ENCODE measurements at regions not wholly inside any gene's neighbourhood (a gene's known extent, or its start where the extent isn't known, plus 50 kb on each side); places are given as distances from the start of the nearest gene placed in this dataset.

DNA sequence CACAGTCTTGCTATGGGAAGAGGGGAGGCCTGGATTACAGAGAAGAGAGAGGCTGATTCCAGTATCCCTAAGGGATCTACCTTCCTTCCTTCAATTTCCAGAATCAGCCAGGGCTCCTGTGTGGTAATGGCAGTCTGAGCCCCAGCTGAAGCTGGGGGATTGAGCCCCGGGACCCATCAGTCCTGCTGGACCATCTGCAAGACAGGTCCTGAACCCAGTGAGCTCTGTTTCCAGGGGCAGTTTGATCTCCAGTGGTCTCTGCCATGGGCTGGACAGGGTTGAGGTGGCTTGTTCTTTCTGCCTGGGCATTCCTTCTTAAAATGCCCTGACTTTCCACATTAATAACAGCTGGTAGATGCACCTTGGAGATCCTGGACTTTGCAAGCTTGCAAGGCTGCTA lies 685.2 kb downstream of the TBL1XR1 start:
- H3K9ac ChIP-seq (ENCODE audit: insufficient read depth in 1 of 2, low read depth in 2 of 2, low read length in 2 of 2) = no peak overlapping the region
- no peaks in the 10 kb centered on the region for H3K9me1 ChIP-seq (ENCODE audit: control insufficient read depth, insufficient read depth, low read length)
- H3K4me3 ChIP-seq = no peak overlapping the region
- ATAC-seq = no peak
- H3K27ac ChIP-seq (ENCODE audit: extremely low read depth, low read depth, low read length) = no peak overlapping the region
- FAIRE-seq = no peak
- no peaks in the 10 kb centered on the region for H3K36me3 ChIP-seq (ENCODE audit: control insufficient read depth, insufficient read depth, low read length)
- H3K79me2 ChIP-seq (ENCODE audit: control insufficient read depth, insufficient read depth, low read length) = no peaks in the 10 kb centered on the region
- ChIA-PET POLR2A (no interaction called here), CTCF (ENCODE audit: low intra/inter-chr PET ratio) (no interaction called here)
- intact Hi-C loops (cut with micrococcal nuclease) (loop anchor here (10.0 kb wide), 1 partner anchor 1813 kb away; no protein-coding TSS in a partner anchor), in situ Hi-C loops (cut with MboI) (loop anchor here (5.0 kb wide), 1 partner anchor 150 kb away; no protein-coding TSS in a partner anchor)
- no peaks in the 10 kb centered on the region for H3K9me3 ChIP-seq (replicated peaks; ENCODE audit: control insufficient read depth, insufficient read depth, low read depth, low read length)
- no peaks in the 10 kb centered on the region for H4K20me1 ChIP-seq (replicated peaks; ENCODE audit: control insufficient read depth, insufficient read depth, low read length)
- no peak for DNase-seq (ENCODE audit: extremely low read depth in 1 of 4, low spot score in 3 of 4)
- H2AFZ ChIP-seq (ENCODE audit: low read depth, low read length) = no peak overlapping the region
- no peak overlapping the region for H3K4me2 ChIP-seq (ENCODE audit: insufficient read depth, low read length)
- H3K27me3 ChIP-seq (ENCODE audit: control insufficient read depth in 2 of 2, insufficient read depth in 2 of 2, low read length in 2 of 2) = no peaks in the 10 kb centered on the region
- H3K4me1 ChIP-seq (replicated peaks in 1 of 2; ENCODE audit: control insufficient read depth in 2 of 2, insufficient read depth in 2 of 2, low read length in 2 of 2) = no peaks in the 10 kb centered on the region
- BruUV-seq (replicated peaks) = no TSS peak
- no CpG with 5 or more reads among the region's 1 CpG for WGBS (ENCODE audit: insufficient coverage, low coverage, missing lambda C conversion rate)
- TF ChIP-seq BMI1 (IDR thresholded peaks at IDR 0.05; ENCODE audit: low read length) (no peak), SRF (CRISPR knock-in tag; IDR thresholded peaks at IDR 0.05) (no peak), RAD51 (IDR thresholded peaks at IDR 0.05; ENCODE audit: borderline replicate concordance, low read depth) (no peak), FOXJ3 (CRISPR knock-in tag; IDR thresholded peaks at IDR 0.05) (no peak), STAT5A (IDR thresholded peaks at IDR 0.05; ENCODE audit: borderline replicate concordance, low read length) (no peak), TRIM24 (IDR thresholded peaks at IDR 0.05) (no peak), SOX6 (IDR thresholded peaks at IDR 0.05) (no peak), BHLHE40 (IDR thresholded peaks at IDR 0.05; ENCODE audit: low read length) (no peak), ARHGAP35 (IDR thresholded peaks at IDR 0.05; ENCODE audit: partially characterized antibody) (no peak)
- TF ChIP-seq, protein P1, sequence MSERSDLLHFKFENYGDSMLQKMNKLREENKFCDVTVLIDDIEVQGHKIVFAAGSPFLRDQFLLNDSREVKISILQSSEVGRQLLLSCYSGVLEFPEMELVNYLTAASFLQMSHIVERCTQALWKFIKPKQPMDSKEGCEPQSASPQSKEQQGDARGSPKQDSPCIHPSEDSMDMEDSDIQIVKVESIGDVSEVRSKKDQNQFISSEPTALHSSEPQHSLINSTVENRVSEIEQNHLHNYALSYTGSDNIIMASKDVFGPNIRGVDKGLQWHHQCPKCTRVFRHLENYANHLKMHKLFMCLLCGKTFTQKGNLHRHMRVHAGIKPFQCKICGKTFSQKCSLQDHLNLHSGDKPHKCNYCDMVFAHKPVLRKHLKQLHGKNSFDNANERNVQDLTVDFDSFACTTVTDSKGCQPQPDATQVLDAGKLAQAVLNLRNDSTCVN (CRISPR knock-in tag; IDR thresholded peaks at IDR 0.05) = no peak
- TF ChIP-seq, protein P2, sequence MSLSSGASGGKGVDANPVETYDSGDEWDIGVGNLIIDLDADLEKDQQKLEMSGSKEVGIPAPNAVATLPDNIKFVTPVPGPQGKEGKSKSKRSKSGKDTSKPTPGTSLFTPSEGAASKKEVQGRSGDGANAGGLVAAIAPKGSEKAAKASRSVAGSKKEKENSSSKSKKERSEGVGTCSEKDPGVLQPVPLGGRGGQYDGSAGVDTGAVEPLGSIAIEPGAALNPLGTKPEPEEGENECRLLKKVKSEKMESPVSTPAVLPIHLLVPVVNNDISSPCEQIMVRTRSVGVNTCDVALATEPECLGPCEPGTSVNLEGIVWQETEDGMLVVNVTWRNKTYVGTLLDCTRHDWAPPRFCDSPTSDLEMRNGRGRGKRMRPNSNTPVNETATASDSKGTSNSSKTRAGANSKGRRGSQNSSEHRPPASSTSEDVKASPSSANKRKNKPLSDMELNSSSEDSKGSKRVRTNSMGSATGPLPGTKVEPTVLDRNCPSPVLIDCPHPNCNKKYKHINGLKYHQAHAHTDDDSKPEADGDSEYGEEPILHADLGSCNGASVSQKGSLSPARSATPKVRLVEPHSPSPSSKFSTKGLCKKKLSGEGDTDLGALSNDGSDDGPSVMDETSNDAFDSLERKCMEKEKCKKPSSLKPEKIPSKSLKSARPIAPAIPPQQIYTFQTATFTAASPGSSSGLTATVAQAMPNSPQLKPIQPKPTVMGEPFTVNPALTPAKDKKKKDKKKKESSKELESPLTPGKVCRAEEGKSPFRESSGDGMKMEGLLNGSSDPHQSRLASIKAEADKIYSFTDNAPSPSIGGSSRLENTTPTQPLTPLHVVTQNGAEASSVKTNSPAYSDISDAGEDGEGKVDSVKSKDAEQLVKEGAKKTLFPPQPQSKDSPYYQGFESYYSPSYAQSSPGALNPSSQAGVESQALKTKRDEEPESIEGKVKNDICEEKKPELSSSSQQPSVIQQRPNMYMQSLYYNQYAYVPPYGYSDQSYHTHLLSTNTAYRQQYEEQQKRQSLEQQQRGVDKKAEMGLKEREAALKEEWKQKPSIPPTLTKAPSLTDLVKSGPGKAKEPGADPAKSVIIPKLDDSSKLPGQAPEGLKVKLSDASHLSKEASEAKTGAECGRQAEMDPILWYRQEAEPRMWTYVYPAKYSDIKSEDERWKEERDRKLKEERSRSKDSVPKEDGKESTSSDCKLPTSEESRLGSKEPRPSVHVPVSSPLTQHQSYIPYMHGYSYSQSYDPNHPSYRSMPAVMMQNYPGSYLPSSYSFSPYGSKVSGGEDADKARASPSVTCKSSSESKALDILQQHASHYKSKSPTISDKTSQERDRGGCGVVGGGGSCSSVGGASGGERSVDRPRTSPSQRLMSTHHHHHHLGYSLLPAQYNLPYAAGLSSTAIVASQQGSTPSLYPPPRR (CRISPR knock-in tag; IDR thresholded peaks at IDR 0.05; ENCODE audit: borderline replicate concordance) = no peak
- TF ChIP-seq, protein P3, sequence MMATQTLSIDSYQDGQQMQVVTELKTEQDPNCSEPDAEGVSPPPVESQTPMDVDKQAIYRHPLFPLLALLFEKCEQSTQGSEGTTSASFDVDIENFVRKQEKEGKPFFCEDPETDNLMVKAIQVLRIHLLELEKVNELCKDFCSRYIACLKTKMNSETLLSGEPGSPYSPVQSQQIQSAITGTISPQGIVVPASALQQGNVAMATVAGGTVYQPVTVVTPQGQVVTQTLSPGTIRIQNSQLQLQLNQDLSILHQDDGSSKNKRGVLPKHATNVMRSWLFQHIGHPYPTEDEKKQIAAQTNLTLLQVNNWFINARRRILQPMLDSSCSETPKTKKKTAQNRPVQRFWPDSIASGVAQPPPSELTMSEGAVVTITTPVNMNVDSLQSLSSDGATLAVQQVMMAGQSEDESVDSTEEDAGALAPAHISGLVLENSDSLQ (IDR thresholded peaks at IDR 0.05) = no peak
- TF ChIP-seq, protein P4, sequence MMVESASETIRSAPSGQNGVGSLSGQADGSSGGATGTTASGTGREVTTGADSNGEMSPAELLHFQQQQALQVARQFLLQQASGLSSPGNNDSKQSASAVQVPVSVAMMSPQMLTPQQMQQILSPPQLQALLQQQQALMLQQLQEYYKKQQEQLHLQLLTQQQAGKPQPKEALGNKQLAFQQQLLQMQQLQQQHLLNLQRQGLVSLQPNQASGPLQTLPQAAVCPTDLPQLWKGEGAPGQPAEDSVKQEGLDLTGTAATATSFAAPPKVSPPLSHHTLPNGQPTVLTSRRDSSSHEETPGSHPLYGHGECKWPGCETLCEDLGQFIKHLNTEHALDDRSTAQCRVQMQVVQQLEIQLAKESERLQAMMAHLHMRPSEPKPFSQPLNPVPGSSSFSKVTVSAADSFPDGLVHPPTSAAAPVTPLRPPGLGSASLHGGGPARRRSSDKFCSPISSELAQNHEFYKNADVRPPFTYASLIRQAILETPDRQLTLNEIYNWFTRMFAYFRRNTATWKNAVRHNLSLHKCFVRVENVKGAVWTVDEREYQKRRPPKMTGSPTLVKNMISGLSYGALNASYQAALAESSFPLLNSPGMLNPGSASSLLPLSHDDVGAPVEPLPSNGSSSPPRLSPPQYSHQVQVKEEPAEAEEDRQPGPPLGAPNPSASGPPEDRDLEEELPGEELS (CRISPR knock-in tag; IDR thresholded peaks at IDR 0.05; ENCODE audit: borderline replicate concordance) = no peak
- TF ChIP-seq, protein P5, sequence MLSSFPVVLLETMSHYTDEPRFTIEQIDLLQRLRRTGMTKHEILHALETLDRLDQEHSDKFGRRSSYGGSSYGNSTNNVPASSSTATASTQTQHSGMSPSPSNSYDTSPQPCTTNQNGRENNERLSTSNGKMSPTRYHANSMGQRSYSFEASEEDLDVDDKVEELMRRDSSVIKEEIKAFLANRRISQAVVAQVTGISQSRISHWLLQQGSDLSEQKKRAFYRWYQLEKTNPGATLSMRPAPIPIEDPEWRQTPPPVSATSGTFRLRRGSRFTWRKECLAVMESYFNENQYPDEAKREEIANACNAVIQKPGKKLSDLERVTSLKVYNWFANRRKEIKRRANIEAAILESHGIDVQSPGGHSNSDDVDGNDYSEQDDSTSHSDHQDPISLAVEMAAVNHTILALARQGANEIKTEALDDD (IDR thresholded peaks at IDR 0.05) = no peak

Data from K562 (cell line).